ENCODE measurements at regions not wholly inside any gene's neighbourhood (a gene's known extent, or its start where the extent isn't known, plus 50 kb on each side); places are given as distances from the start of the nearest gene placed in this dataset.

DNA sequence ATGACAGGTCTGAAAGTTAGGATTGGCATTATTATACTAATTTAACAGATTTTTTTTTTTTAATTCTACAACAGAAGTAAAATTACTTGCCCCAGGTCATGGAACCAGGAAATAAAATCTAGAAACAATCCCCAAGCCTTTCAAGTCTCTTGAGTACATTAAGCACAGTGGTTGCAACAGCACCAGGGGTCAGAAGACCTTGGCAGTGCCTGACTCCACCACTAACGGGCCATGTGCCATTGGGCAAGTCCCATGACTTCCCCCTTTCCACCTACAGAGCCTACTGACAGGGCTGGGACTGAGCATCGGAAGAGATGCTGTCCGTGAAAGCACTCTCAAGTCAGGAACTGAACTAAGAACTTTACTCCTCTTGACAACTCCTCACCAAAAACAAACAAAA, 98.6 kb upstream of the AKIP1 start:
- intact Hi-C loops (cut with DNase I), result loop anchor here (2.0 to 5.0 kb wide), 4 partner anchors 45 to 150 kb away; partner anchors contain the start of genes RPL27A, TMEM9B and TRIM66
- DNase-seq (ENCODE audit: low spot score), result no peak

GRCh38 chr11:8813658-8814057, 97.3 kb upstream of the AKIP1 start:
- intact Hi-C loops (cut with DNase I), result loop anchor here (2.0 to 5.0 kb wide), 4 partner anchors 46 to 149 kb away; partner anchors contain the start of genes RPL27A, TMEM9B and TRIM66

GRCh38 chr11:8814209-8814922, 96.6 kb upstream of the AKIP1 start:
- intact Hi-C loops (cut with DNase I), result loop anchor here (5.0 kb wide), 3 partner anchors 47 to 148 kb away; partner anchors contain the start of gene TMEM9B
- DNase-seq (ENCODE audit: low spot score), result no peak

More at GRCh38 chr11:8813658-8814057, 97.3 kb upstream of the AKIP1 start:
- no peak for DNase-seq (ENCODE audit: low spot score)

DNA sequence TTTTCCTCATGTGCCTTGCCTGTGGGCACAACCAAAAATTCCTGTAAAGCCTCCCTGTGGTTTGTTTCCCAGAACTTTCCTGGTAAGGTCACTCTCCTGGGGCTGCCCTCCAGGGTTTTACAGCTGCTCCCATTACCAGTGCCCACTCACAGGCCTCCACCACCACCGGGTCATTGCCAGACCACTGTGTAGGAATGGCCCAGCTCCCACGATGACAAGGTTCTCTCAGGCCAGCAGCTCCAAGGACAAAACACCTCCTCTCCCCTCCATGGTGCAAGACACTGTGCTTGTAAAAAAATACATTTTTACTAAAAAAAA, 96.1 kb upstream of the AKIP1 start:
- no peak for DNase-seq (ENCODE audit: low spot score)
- intact Hi-C loops (cut with DNase I), result loop anchor here (5.0 kb wide), 3 partner anchors 48 to 147 kb away; partner anchors contain the start of gene TMEM9B

GRCh38 chr11:8818421-8818820, 92.6 kb upstream of the AKIP1 start:
- intact Hi-C loops (cut with DNase I), result no loop called here
- no peak for DNase-seq (ENCODE audit: low spot score)

GRCh38 chr11:8820401-8820800, 90.6 kb upstream of the AKIP1 start:
- intact Hi-C loops (cut with DNase I), result no loop called here
- no peak for DNase-seq (ENCODE audit: low spot score)

DNA sequence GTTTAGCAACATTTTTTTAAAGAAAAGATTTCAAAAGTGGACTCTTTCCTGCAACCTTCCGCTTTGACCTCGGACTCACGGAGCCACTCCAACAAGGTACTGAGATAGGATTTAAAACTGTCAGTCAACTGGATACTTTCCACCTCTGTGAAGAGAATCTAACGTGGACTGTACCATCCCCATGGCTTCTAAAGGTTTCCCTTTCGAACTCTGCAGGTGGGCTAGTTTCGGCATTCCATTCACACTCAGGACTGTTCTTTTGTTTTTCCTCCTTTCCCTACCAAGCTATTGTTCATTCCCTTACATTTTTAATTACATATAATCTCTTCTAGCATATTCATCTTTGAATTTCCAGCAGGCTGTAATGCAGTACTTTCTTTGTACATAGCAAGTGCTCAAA, 88.5 kb upstream of the AKIP1 start:
- DNase-seq (ENCODE audit: low spot score), result no peak
- intact Hi-C loops (cut with DNase I), result no loop called here

DNA sequence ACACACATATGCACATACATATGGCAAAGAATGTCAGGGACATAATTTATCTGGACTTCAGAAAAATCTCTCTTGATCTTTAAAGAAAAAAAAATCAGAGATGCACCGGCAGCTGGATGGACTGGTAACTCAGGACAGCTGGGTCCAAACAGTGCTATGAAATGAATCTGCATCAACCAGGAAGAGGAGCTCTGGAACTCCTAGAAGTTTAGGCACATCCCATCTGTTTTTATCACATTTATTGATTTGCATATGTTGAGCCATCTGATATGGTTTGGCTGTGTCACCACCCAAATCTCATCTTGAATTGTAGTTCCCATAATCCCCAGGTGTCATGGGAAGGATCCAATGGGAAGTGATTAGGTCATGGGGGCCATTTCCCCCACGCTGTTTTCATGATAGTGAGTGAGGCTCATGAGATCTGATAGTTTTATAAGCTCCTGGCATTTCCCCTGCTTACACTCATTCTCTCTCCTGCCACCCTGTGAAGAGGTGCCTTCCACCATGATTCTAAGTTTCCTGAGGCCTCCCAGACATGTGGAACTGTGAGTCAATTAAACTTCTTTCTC, 87.7 kb upstream of the AKIP1 start:
- DNase-seq (ENCODE audit: low spot score), result no peak
- intact Hi-C loops (cut with DNase I), result no loop called here

DNA sequence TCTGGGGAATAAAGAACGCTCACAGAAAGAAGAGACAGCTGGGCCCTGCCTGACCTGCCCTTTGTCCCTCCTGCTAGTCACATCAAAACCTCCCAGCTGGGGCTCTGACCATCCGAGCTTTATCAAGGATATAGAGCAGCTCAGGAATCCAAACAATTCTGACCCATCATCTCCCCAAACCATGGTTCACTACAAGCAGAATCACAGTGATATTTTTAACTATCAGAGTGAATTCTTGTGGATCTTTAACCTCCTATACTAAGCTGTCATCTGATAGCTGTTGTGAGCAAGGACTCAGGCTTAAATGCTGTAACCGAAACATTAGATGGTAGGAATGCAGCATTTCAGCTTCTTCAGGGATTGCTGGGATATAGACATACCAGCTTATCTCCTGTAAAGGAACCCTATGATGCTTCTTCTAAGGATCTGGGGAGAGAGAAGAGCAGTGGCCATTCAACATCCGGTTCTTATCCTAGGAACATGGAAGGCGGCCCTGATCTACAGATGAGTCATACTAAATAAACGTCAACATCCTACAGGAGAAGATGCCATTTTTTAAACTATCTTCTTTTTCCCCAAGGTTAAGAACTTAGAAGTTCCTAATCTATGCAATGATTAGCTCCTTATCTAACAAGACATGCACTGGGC, 84.7 kb upstream of the AKIP1 start:
- intact Hi-C loops (cut with DNase I), result no loop called here
- DNase-seq (ENCODE audit: low spot score), result no peak

DNA sequence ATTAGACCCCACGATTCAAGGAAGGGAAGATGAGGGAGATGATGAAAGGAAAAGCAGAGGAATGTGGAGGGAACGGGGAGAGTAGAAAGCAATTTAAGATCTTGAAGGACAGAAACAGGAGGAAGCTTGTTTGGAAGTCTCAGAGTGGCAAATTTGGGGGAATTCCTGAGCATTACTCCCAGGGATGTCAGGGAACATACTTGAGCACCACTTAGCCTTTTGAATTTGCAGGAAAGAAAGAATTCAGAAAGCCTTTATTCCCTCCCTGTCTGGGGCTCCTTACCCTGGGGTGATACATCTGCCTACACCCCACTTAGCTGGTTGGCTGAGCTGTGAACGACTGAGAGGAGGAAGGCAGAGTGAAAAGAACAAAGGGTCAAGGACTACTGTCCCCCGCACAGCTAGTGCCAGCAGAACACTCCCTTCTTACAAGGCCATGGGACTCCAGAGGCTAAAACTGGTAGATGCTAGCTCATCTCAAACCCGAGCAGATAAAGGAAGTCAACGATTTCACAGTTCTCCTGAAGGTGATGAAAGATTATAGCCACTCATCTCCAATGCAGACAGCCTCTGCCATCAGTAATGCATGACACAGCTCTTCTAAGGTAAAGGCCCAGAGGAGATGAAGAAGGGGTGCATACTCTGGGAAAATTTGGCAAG, 84.0 kb upstream of the AKIP1 start:
- intact Hi-C loops (cut with DNase I), result no loop called here
- DNase-seq (ENCODE audit: low spot score), result no peak

DNA sequence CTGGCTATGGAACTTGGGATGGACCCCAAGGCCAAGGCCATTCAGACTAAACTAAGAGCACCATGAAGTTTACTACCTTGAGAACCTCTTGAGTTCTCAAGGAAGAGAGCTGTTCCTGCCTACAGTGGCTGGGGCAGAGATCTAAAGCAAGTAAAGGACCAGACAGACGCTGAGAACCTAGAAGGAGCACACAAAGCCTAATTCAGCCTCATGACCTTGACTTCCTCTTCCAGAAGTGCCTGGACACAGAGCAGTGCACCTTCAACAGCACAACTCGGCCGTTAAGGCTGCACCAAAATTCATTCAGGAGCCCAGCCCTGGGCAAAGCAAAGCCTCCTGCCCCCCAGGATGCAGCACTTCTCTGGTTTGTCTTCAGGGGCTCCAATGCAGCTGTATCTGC, 82.9 kb upstream of the AKIP1 start:
- no peak for DNase-seq (ENCODE audit: low spot score)
- intact Hi-C loops (cut with DNase I), result no loop called here

GRCh38 chr11:8828580-8829361, 82.2 kb upstream of the AKIP1 start:
- DNase-seq (ENCODE audit: low spot score), result no peak
- intact Hi-C loops (cut with DNase I), result no loop called here

DNA sequence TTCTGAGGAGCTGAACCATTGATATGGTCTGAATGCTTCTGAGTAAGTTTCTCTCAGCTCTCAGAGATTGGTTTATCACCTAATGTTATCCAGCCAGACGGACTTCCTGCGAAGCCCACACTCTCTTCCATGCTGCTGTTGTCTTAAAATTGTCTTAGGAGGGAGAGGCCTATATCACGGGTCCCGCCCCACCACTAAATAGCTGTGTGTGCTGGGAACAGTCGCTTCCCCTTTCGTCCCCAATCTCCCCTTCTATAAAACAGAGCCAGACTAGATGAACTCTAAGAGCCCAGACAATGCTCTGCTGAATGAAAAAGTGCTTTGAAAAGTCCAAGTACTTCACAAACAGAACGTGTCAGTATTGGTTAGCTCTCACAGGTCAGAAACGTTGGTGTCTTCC, 81.4 kb upstream of the AKIP1 start:
- no peak for DNase-seq (ENCODE audit: low spot score)
- intact Hi-C loops (cut with DNase I), result no loop called here

DNA sequence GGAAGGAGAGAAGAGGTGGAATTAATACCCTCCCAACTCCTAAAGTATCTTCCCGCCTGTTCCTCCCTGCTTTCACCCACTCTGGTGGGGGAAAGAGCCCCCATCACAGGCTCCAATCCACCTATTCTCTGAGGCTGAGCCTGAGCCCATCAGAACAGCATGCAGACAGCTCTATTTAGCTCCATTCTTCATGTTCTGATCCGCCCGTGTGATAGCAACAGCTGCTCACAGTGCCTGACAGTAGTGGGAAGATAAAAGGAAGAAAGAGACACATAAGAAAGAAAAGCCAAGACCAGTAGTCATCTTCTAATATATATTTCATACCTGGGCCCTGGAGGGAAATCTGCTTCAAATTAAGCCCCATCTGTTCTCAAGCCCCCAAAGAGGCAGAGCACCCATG, 80.3 kb upstream of the AKIP1 start:
- no peak for DNase-seq (ENCODE audit: low spot score)
- intact Hi-C loops (cut with DNase I), result no loop called here

DNA sequence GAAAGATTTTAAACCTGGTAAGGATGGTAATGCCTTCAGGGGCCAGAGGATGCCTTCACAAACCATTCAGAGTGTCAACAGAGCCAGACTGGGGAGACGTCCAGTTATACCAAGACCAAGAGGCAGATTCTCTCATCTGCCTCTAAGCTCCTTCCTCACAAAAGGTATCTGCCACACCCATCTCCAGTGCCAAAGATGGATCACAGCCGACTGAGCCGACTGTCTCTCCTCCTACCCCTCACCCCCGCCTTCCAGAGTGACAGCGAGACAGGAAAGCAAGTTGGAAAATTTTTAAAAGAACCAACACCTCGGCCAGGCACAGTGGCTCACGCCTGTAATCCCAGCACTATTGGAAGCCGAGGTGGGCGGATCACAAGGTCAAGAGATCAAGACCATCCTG, 79.1 kb upstream of the AKIP1 start:
- intact Hi-C loops (cut with DNase I), result no loop called here
- no peak for DNase-seq (ENCODE audit: low spot score)

- intact Hi-C loops (cut with DNase I), result no loop called here
- no peak for DNase-seq (ENCODE audit: low spot score)
These were observed 78.3 kb upstream of the AKIP1 start for GRCh38 chr11:8832571-8833260.

DNA sequence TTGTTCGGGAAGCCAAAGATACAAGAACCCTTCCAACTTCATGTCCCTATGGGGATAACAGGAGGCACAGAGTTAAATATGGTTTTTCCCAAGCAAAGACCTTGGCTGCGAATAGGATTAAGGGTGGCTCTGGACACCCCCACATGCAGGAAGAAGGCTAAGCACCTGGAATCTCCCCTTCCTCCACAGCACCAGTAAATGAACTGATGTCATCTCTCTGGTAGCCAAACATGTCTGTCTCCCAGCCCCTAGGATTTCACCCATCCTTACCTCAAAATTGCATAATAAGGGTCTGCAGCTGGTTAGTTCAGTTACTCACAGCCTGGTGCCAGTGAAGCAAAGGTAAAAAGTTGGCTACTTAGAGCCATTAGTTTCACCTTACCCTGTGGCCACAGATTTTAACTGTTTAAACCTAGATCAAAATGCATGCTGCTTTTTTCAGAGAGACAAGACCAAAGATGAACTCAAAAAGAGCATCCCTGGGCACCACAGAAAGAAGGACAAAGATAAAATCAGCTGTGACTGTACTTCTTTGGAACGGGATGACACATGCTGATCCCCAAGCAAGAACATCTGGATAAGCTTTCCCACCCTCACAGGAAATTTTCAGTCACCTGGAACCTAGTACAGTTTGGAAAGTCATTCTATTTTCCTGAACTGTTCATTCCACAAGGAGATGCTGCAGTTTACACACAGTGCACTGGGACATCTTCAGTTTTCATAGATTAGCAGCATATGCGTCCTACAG, 77.2 kb upstream of the AKIP1 start:
- intact Hi-C loops (cut with DNase I), result no loop called here
- DNase-seq (ENCODE audit: low spot score), result no peak

- intact Hi-C loops (cut with DNase I), result no loop called here
- DNase-seq (ENCODE audit: low spot score), result no peak
These were observed 76.6 kb upstream of the AKIP1 start for GRCh38 chr11:8834379-8834778.
